Panc1 (cell line): ENCODE measurements at regions not wholly inside any gene's neighbourhood (a gene's known extent, or its start where the extent isn't known, plus 50 kb on each side); places are given as distances from the start of the nearest gene placed in this dataset.

Experiments
- TF ChIP-seq, protein P1 (sequence below), 2 experiments: IDR thresholded peaks; 2 replicates each; pipeline ENCODE4 v1.6.1; 2011 to 2012; ENCODE audit warnings: low read depth in 2 of 2, control low read depth in 1 of 2, low read length in 1 of 2, mild to moderate bottlenecking in 1 of 2, moderate library complexity in 1 of 2; ENCODE audit not compliant: insufficient read depth in 1 of 2
- TF ChIP-seq, protein P2 (sequence below): fragments of 450-650 bp; IDR thresholded peaks from 2 replicates; pipeline ENCODE4 v1.5.1; 2017; ENCODE audit warnings: mild to moderate bottlenecking

DNA sequence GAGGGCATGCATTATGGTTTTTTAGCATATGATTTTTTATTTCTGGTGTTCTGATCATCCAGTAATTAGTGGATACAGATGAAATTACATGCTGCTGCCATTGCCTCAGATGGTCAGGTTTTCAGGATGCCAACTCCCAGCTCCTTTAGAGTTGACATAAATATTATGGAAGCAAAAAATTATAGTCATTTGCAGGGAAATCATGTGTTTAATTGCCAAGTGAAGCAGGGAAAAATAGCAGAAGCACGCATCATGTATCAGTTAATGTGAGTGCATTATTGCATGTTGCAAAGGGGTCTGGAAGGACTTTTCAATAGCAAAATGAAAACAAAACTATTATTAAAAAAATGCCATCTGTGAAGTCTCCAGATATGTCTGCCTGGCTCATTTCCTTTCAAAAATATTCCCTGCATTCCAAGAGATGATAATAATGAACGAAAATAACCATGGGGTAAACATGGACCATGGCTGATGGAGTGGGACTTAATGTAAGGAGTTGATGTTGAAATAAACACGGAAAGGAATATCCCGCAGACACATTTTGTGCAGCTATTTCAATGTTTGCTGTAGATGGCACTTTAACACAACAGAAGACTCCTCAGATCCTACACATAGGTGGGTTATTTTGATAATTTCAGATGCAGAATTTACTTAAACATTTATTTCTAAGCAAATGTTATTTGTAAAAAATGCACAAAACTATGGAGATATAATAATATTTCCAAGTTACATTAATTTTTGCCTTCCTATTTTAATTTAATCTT is 87.7 kb upstream of the DYNAP start:
- TF ChIP-seq, protein P1, sequence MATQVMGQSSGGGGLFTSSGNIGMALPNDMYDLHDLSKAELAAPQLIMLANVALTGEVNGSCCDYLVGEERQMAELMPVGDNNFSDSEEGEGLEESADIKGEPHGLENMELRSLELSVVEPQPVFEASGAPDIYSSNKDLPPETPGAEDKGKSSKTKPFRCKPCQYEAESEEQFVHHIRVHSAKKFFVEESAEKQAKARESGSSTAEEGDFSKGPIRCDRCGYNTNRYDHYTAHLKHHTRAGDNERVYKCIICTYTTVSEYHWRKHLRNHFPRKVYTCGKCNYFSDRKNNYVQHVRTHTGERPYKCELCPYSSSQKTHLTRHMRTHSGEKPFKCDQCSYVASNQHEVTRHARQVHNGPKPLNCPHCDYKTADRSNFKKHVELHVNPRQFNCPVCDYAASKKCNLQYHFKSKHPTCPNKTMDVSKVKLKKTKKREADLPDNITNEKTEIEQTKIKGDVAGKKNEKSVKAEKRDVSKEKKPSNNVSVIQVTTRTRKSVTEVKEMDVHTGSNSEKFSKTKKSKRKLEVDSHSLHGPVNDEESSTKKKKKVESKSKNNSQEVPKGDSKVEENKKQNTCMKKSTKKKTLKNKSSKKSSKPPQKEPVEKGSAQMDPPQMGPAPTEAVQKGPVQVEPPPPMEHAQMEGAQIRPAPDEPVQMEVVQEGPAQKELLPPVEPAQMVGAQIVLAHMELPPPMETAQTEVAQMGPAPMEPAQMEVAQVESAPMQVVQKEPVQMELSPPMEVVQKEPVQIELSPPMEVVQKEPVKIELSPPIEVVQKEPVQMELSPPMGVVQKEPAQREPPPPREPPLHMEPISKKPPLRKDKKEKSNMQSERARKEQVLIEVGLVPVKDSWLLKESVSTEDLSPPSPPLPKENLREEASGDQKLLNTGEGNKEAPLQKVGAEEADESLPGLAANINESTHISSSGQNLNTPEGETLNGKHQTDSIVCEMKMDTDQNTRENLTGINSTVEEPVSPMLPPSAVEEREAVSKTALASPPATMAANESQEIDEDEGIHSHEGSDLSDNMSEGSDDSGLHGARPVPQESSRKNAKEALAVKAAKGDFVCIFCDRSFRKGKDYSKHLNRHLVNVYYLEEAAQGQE (IDR thresholded peaks at IDR 0.05; ENCODE audit: insufficient read depth in 1 of 2, low read depth in 2 of 2, low read length in 1 of 2), result no peak
- TF ChIP-seq, protein P2, sequence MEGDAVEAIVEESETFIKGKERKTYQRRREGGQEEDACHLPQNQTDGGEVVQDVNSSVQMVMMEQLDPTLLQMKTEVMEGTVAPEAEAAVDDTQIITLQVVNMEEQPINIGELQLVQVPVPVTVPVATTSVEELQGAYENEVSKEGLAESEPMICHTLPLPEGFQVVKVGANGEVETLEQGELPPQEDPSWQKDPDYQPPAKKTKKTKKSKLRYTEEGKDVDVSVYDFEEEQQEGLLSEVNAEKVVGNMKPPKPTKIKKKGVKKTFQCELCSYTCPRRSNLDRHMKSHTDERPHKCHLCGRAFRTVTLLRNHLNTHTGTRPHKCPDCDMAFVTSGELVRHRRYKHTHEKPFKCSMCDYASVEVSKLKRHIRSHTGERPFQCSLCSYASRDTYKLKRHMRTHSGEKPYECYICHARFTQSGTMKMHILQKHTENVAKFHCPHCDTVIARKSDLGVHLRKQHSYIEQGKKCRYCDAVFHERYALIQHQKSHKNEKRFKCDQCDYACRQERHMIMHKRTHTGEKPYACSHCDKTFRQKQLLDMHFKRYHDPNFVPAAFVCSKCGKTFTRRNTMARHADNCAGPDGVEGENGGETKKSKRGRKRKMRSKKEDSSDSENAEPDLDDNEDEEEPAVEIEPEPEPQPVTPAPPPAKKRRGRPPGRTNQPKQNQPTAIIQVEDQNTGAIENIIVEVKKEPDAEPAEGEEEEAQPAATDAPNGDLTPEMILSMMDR, result no peak
